HG02798 (cell line): ENCODE measurements at regions not wholly inside any gene's neighbourhood (a gene's known extent, or its start where the extent isn't known, plus 50 kb on each side); places are given as distances from the start of the nearest gene placed in this dataset.
"Not testable (repeated sequence)": the region's sequence is repeated elsewhere in the genome, so short reads cannot be mapped to it uniquely, and the experiment has no call there.

ENCODE experiments used
- ATAC-seq: cut with Tn5 transposase; IDR thresholded peaks from one replicate; pipeline ENCODE4 v1.9.1; 2021; ENCODE audit warnings: mild to moderate bottlenecking; ENCODE audit not compliant: unreplicated experiment, poor library complexity

- no peak for ATAC-seq
These were observed 409.6 kb downstream of the NSUN3 start for GRCh38 chr3:94472511-94472910.

DNA sequence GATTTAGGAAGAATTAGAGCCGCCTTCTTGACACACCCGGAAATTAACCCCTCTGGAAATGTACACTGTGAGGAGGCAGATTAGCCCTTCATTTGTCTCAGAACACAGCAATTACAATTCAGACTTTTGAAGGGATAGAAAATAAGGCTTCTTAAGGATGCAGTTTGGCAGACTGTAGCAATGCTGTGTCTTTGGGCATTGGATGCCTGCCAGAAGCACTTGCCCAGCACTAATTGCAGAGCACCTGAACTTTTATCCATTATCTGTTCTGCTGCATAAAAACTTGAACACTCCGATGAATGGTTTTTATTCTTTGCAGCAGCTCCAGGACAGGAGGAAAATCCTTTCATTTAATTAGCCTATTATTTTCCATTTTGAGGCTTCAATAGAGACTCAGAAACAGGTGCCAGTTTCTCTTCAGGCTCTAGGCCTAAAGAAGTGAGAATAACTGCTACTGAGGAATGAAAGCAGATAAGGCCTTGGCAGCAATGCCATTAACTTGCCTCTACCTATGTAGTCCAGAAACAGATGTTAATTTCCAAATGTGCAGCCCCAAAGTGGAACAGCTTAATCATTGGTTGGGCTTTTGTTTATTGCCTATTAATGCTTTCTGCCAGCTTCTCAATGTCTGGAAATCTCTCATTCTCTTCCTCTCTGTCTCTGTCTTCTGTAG is 418.5 kb downstream of the NSUN3 start:
- no peak for ATAC-seq

- no peak for ATAC-seq
These were observed 419.8 kb downstream of the NSUN3 start for GRCh38 chr3:94482686-94483085.

GRCh38 chr3:94483403-94483802 is 420.5 kb downstream of the NSUN3 start:
- ATAC-seq = no peak

DNA sequence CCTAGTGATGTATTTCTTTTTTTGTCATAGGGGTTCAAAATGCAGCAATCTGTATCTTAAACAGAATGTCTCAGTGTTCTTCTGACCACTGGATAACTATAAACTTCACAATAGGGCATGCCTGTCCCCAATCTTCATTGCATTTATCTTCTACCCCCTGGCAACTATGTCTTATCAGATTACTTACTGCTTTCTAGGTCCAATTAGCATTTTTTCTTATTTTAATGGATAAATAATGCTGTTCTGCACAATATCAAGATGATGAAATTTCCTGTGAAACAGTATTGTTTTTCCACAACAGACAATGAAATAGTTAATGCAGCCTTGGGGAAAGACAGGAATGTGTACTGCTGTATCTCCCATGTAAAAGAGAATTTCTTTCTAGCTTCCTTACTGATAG is 432.1 kb downstream of the NSUN3 start:
- no peak for ATAC-seq

DNA sequence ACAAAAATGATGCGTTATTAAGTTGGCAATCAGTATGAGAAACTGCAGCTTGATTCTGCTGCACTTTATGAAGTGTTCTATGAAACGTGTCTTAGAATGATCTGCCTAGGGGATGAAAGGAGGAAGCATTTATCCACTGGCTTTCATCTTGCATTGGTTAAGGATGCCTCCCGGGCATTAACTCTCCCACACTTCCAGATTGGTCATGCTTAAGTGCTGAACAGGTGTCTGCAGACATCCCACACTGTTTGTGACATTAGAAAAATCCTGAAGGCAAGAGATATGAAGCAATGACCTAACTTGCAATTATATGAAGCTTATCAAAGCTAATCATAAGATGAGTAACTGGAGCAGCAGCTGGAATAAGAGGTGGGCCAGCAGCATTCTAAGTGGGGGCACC is 437.3 kb downstream of the NSUN3 start:
- ATAC-seq = no peak

GRCh38 chr3:94507354-94507753 is 444.5 kb downstream of the NSUN3 start:
- not testable (repeated sequence) for ATAC-seq

GRCh38 chr3:94512876-94513275 is 450.0 kb downstream of the NSUN3 start:
- no peak for ATAC-seq

DNA sequence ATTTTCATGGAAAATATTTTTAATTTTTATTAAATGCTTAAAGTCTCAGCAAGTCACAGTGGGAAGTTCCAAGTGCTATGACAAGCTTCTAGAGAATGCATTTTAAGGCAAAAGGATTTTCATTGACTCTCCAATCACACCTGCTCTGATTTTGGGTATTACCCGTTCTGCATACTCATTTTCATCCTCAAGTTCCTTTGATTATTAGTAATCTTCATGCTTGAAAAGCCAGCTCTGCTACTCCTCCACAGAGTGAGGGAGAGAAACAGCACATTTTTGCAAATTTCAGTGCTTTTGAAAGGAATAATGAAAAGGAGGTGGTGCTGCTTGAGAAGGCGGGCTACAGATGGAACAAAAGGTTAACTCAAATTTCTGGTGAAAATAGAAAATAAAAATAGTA is 450.7 kb downstream of the NSUN3 start:
- ATAC-seq = no peak

DNA sequence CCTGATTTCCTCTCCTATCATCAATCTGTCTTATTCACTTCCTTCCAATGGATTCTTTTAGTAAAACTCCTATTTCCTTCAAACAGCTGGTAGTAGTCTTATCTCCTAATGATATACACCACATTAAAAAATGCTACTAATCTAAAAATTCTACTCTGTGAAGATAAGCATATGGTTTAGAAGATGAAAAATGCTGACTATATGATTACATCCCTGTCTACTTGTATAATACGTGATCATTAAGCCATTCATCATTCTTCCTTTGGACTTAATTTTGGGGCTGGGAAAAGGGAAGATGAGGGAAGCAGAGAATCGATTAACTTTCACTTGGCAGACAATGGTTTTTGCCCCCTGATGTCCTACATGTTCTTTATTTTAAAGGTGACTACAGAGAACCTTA is 453.1 kb downstream of the NSUN3 start:
- ATAC-seq = no peak

GRCh38 chr3:94520364-94520763 is 457.5 kb downstream of the NSUN3 start:
- no peak for ATAC-seq

DNA sequence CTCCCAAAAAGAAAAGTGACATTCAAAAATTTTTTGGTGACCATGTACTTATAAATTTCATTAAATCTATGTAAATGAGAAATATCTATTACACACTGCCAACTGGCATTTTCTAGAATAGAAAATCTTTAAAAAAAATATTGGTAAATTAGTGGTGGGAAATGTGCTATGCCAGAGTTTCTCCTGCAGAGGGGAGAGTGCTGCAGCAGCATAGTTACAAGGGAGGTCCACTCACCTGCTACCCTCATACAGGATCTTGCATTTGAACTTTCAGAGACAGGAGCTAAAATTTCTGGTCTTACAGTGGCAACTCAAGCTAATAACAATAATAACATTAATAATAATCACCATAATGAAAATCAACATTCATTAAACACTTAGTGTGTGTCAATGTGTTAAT is 459.6 kb downstream of the NSUN3 start:
- ATAC-seq = no peak

DNA sequence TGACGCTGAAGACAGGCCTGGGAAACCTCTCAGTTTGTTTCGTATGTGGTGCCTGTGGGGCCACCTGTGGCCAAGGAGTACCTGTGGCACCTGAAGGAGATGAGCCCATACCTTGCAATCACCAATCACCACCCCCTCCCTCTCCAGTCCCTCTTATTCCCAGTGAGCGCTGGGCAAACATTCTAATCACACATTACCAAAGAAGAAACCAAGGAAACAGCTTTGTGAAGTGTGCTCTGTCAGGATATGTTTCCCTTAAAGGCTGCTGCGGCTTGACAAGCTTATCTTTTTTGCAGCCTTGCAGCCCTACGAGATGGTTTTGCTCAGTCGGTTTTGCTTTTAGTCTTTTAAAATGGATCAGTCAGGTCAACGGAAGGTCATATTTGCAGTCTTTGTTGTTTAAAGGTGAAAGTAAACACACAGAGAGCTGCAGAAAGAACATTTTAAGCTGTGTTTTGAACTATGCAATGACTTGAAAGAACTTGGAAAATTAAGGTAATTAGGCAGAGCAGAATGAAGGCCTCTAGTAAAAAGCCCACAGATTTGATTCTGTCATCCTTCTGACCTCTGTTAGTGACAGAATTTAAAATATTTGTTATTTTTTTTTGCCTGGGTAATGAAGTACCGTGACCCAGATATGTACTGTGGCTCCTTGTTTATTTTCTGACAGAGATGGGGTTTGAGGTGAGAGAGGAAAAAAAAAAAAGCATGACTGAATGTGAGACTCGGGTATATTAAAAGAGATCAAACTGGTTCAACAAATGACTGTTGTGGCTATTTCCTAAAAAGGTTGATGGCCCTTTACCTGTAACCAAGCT is 461.4 kb downstream of the NSUN3 start:
- ATAC-seq = no peak

GRCh38 chr3:94525043-94525442 is 462.2 kb downstream of the NSUN3 start:
- no peak for ATAC-seq

- ATAC-seq = no peak
These were observed 467.0 kb downstream of the NSUN3 start for GRCh38 chr3:94529816-94530215.

GRCh38 chr3:94532951-94533350 is 470.1 kb downstream of the NSUN3 start:
- ATAC-seq = no peak

DNA sequence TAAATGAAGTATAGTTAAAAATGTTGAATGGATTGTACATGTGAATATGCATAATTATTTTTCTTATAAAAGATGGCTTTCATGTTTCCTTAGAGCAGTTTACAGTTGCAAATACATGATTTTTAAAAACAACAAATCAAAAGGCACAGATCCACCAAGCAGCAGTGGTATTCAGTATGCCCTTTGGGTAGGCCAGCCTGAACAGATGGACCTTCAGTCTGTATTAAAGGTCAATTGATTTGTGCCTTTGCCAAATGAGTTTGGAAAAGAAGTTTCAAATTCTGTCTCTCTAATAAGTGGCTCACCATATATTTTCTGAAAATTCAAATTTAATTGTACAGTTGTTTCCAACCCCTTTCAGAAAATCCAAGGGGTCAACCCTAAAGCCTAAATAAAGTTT is 477.1 kb downstream of the NSUN3 start:
- no peak for ATAC-seq

DNA sequence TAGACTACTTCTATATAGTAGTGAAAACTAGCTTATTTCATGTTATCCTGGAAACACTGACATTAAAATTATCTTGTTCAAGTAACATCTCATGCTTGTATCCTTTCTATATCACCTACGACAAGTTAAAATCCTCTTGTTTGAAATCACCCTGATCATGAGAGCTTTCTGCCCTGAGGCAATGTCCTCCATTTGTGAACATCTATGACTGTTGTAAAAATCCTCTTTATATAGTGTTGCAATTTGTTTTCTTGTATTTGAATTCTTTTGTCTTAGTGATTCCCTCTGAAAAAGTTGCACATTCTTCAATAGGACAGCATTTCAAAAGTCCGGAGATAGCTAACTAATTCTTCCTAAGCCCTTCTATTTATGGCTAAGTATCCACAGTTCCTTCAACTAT is 480.3 kb downstream of the NSUN3 start:
- no peak for ATAC-seq

- ATAC-seq = no peak
These were observed 481.4 kb downstream of the NSUN3 start for GRCh38 chr3:94544131-94544789.

- ATAC-seq = no peak
These were observed 485.9 kb downstream of the NSUN3 start for GRCh38 chr3:94548581-94549316.

GRCh38 chr3:94561094-94561493 is 498.2 kb downstream of the NSUN3 start:
- no peak for ATAC-seq
